ENCODE measurements at regions not wholly inside any gene's neighbourhood (a gene's known extent, or its start where the extent isn't known, plus 50 kb on each side); places are given as distances from the start of the nearest gene placed in this dataset.
"Not testable (repeated sequence)": the region's sequence is repeated elsewhere in the genome, so short reads cannot be mapped to it uniquely, and the experiment has no call there.

GRCh38 chr2:210730672-210731071 lies 174.3 kb downstream of the CPS1 start:
- DNase-seq (ENCODE audit: low read depth): no peak

- DNase-seq (ENCODE audit: low read depth): not testable (repeated sequence)
Observed at GRCh38 chr2:210746826-210747225, 190.4 kb downstream of the CPS1 start.

- DNase-seq (ENCODE audit: low read depth): no peak
Observed at GRCh38 chr2:210752532-210752931, 196.1 kb downstream of the CPS1 start.

GRCh38 chr2:210753386-210753785 lies 197.0 kb downstream of the CPS1 start:
- no peak for DNase-seq (ENCODE audit: low read depth)

- DNase-seq (ENCODE audit: low read depth): no peak
Observed at GRCh38 chr2:210756855-210757254, 200.5 kb downstream of the CPS1 start.

- no peak for DNase-seq (ENCODE audit: low read depth)
Observed at GRCh38 chr2:210762604-210763588, 206.5 kb downstream of the CPS1 start.

GRCh38 chr2:210768329-210768910 lies 212.0 kb downstream of the CPS1 start:
- no peak for DNase-seq (ENCODE audit: low read depth)

- no peak for DNase-seq (ENCODE audit: low read depth)
Observed at GRCh38 chr2:210776756-210777155, 220.4 kb downstream of the CPS1 start.

GRCh38 chr2:210782222-210782621 lies 225.8 kb downstream of the CPS1 start:
- DNase-seq (ENCODE audit: low read depth): no peak

GRCh38 chr2:210787831-210788230 lies 231.4 kb downstream of the CPS1 start:
- DNase-seq (ENCODE audit: low read depth): not testable (repeated sequence)

- DNase-seq (ENCODE audit: low read depth): no peak
Observed at GRCh38 chr2:210792000-210792399, 235.6 kb downstream of the CPS1 start.

- no peak for DNase-seq (ENCODE audit: low read depth)
Observed at GRCh38 chr2:210795506-210795905, 239.1 kb downstream of the CPS1 start.

GRCh38 chr2:210798180-210798579 lies 241.8 kb downstream of the CPS1 start:
- no peak for DNase-seq (ENCODE audit: low read depth)

GRCh38 chr2:210814251-210815025 lies 258.0 kb downstream of the CPS1 start:
- no peak for DNase-seq (ENCODE audit: low read depth)

- DNase-seq (ENCODE audit: low read depth): no peak
Observed at GRCh38 chr2:210816769-210817168, 260.4 kb downstream of the CPS1 start.

GRCh38 chr2:210818473-210818872 lies 262.1 kb downstream of the CPS1 start:
- DNase-seq (ENCODE audit: low read depth): no peak

- no peak for DNase-seq (ENCODE audit: low read depth)
Observed at GRCh38 chr2:210833403-210833802, 277.0 kb downstream of the CPS1 start.

- DNase-seq (ENCODE audit: low read depth): no peak
Observed at GRCh38 chr2:210839034-210839433, 282.6 kb downstream of the CPS1 start.

- no peak for DNase-seq (ENCODE audit: low read depth)
Observed at GRCh38 chr2:210839450-210839849, 283.1 kb downstream of the CPS1 start.

- DNase-seq (ENCODE audit: low read depth): no peak
Observed at GRCh38 chr2:210842896-210843295, 286.5 kb downstream of the CPS1 start.

GRCh38 chr2:210844016-210844415 lies 287.6 kb downstream of the CPS1 start:
- no peak for DNase-seq (ENCODE audit: low read depth)

- no peak for DNase-seq (ENCODE audit: low read depth)
Observed at GRCh38 chr2:210859314-210859713, 302.9 kb downstream of the CPS1 start.

GRCh38 chr2:210860276-210860675 lies 303.9 kb downstream of the CPS1 start:
- DNase-seq (ENCODE audit: low read depth): no peak
